IMR-90 (cell line): ENCODE measurements at regions not wholly inside any gene's neighbourhood (a gene's known extent, or its start where the extent isn't known, plus 50 kb on each side); places are given as distances from the start of the nearest gene placed in this dataset.

Experiments
- ATAC-seq: fragments of 200-7000 bp; cut with Tn5 transposase; 2 replicates; pipeline ENCODE4 v1.9.1; 2020; ENCODE audit warnings: low read depth, mild to moderate bottlenecking, moderate library complexity
- BruUV-seq: library from RNA; stranded (reverse); fragments of 400-500 nt; replicated peaks from 2 replicates; lab custom pipeline; 2021; lab: Mats Ljungman, UMichigan
- CTCF ChIA-PET: fragments of 300-600 bp; formaldehyde crosslinking; extraction: SDS; loops from one replicate; lab custom pipeline; 2021; ENCODE audit warnings: antibody characterized with exemption; lab: Yijun Ruan, JAX
- POLR2A ChIA-PET: fragments of 300-600 bp; sonication (Branson Sonifier 250); formaldehyde crosslinking; loops from one replicate; lab custom pipeline; 2022; ENCODE audit warnings: antibody characterized with exemption; ENCODE audit not compliant: unreplicated experiment; lab: Charles Lee
- DNase-seq: peaks from one replicate; pipeline ENCODE4 v3.0.0; 2013
- H2AFZ ChIP-seq: replicated peaks from 2 replicates; pipeline ENCODE3; 2013; ENCODE audit warnings: low read length, mild to moderate bottlenecking; ENCODE audit not compliant: poor library complexity
- H2AK5ac ChIP-seq: 2 replicates; pipeline ENCODE4 v1.6.1; 2013; ENCODE audit warnings: low read depth, low read length, inconsistent platforms
- H2AK9ac ChIP-seq: replicated peaks from 2 replicates; pipeline ENCODE3; 2013; ENCODE audit warnings: mild to moderate bottlenecking, low read depth, low read length, moderate library complexity; ENCODE audit not compliant: poor library complexity
- H2BK120ac ChIP-seq: 2 replicates; pipeline ENCODE4 v1.6.1; 2013; ENCODE audit warnings: low read depth, low read length, inconsistent platforms
- H2BK15ac ChIP-seq: 3 replicates; pipeline ENCODE4 v1.6.1; 2013; ENCODE audit warnings: low read depth, low read length, inconsistent platforms
- H2BK20ac ChIP-seq: 2 replicates; pipeline ENCODE4 v1.6.1; 2013; ENCODE audit warnings: low read depth, mild to moderate bottlenecking, inconsistent platforms, low read length, moderate library complexity
- H2BK5ac ChIP-seq: 2 replicates; pipeline ENCODE4 v1.6.1; 2013; ENCODE audit warnings: mild to moderate bottlenecking, low read depth, low read length, inconsistent platforms; ENCODE audit not compliant: poor library complexity, severe bottlenecking
- H3K14ac ChIP-seq: replicated peaks from 2 replicates; pipeline ENCODE4 v1.6.1; 2013; ENCODE audit warnings: low read depth, low read length, inconsistent platforms
- H3K18ac ChIP-seq: 2 replicates; pipeline ENCODE4 v1.6.1; 2013; ENCODE audit warnings: low read depth, low read length, control low read depth
- H3K23ac ChIP-seq: 2 replicates; pipeline ENCODE4 v1.6.1; 2013; ENCODE audit warnings: low read depth, low read length, inconsistent platforms
- H3K27ac ChIP-seq: 2 replicates; pipeline ENCODE4 v1.5.1; 2013; ENCODE audit warnings: mild to moderate bottlenecking, control low read depth, low read length; ENCODE audit not compliant: insufficient read depth
- H3K27me3 ChIP-seq: 2 replicates; pipeline ENCODE4 v1.6.1; 2013; ENCODE audit warnings: low read length; ENCODE audit not compliant: control insufficient read depth, insufficient read depth
- H3K36me3 ChIP-seq: 2 replicates; pipeline ENCODE4 v1.6.1; 2013; ENCODE audit warnings: low read length, mixed read lengths; ENCODE audit not compliant: control insufficient read depth, insufficient read depth
- H3K4ac ChIP-seq: 2 replicates; pipeline ENCODE4 v1.6.1; 2013; ENCODE audit warnings: low read depth, low read length, inconsistent platforms
- H3K4me1 ChIP-seq: 2 replicates; pipeline ENCODE4 v1.6.1; 2013; ENCODE audit warnings: low read length, mixed read lengths; ENCODE audit not compliant: control insufficient read depth, insufficient read depth
- H3K4me2 ChIP-seq: 2 replicates; pipeline ENCODE4 v1.6.1; 2013; ENCODE audit warnings: low read depth, mild to moderate bottlenecking, control low read depth, low read length, moderate library complexity
- H3K4me3 ChIP-seq: 2 replicates; pipeline ENCODE4 v1.5.1; 2013; ENCODE audit warnings: low read depth, mild to moderate bottlenecking, control low read depth, low read length, moderate library complexity; ENCODE audit not compliant: insufficient read depth
- H3K56ac ChIP-seq: 2 replicates; pipeline ENCODE4 v1.6.1; 2013; ENCODE audit warnings: low read length, inconsistent platforms; ENCODE audit not compliant: insufficient read depth; ENCODE audit errors: extremely low read depth
- H3K79me1 ChIP-seq, 2 experiments: 2 replicates each; pipeline ENCODE4 v1.6.1; 2013; ENCODE audit warnings: low read length in 2 of 2, inconsistent platforms in 1 of 2, low read depth in 1 of 2
- H3K9ac ChIP-seq: 2 replicates; pipeline ENCODE4 v1.6.1; 2013; ENCODE audit warnings: low read depth, low read length, control low read depth
- H3K9me1 ChIP-seq: 2 replicates; pipeline ENCODE4 v1.6.1; 2013; ENCODE audit warnings: low read length, inconsistent platforms; ENCODE audit not compliant: insufficient read depth
- H3K9me3 ChIP-seq: 2 replicates; pipeline ENCODE4 v1.6.1; 2013; ENCODE audit warnings: low read length; ENCODE audit not compliant: control insufficient read depth, insufficient read depth
- H4K20me1 ChIP-seq: 2 replicates; pipeline ENCODE4 v1.6.1; 2013; ENCODE audit warnings: low read length, inconsistent platforms; ENCODE audit not compliant: insufficient read depth
- H4K5ac ChIP-seq: 2 replicates; pipeline ENCODE4 v1.6.1; 2013; ENCODE audit warnings: mild to moderate bottlenecking, low read depth, low read length, control low read depth
- H4K8ac ChIP-seq, 2 experiments: 2 replicates each; pipeline ENCODE4 v1.6.1; 2013; ENCODE audit warnings: low read depth in 2 of 2, low read length in 2 of 2, control low read depth in 1 of 2, inconsistent platforms in 1 of 2
- H4K91ac ChIP-seq: 2 replicates; pipeline ENCODE4 v1.6.1; 2013; ENCODE audit warnings: low read depth, low read length, inconsistent platforms; ENCODE audit not compliant: insufficient read depth
- BHLHE40 ChIP-seq: fragments of 150-350 bp; IDR thresholded peaks from 2 replicates; pipeline ENCODE4 v1.6.1; 2016; ENCODE audit warnings: mild to moderate bottlenecking, low read depth, low read length
- CEBPB ChIP-seq: IDR thresholded peaks from 2 replicates; pipeline ENCODE4 v1.6.1; 2012; ENCODE audit warnings: low read depth, low read length, improper control_type of control experiment
- CHD1 ChIP-seq: IDR thresholded peaks from 2 replicates; pipeline ENCODE4 v1.6.1; 2012; ENCODE audit warnings: low read depth, low read length, improper control_type of control experiment
- FOS ChIP-seq: fragments of 150-350 bp; IDR thresholded peaks from 2 replicates; pipeline ENCODE4 v1.6.1; 2016; ENCODE audit warnings: low read depth, low read length
- MAFK ChIP-seq: IDR thresholded peaks from 2 replicates; pipeline ENCODE4 v1.6.1; 2012; ENCODE audit warnings: low read depth, low read length, improper control_type of control experiment
- MAZ ChIP-seq: IDR thresholded peaks from 2 replicates; pipeline ENCODE4 v1.6.1; 2012; ENCODE audit warnings: low read depth, mild to moderate bottlenecking, low read length, improper control_type of control experiment, moderate library complexity, borderline replicate concordance
- MXI1 ChIP-seq: IDR thresholded peaks from 2 replicates; pipeline ENCODE4 v1.6.1; 2012; ENCODE audit warnings: low read depth, mild to moderate bottlenecking, low read length, moderate library complexity, borderline replicate concordance
- NFE2L2 ChIP-seq: fragments of 150-350 bp; IDR thresholded peaks from 2 replicates; pipeline ENCODE4 v1.6.1; 2016; ENCODE audit warnings: low read depth, mild to moderate bottlenecking, low read length
- POLR2A ChIP-seq: IDR thresholded peaks from 2 replicates; pipeline ENCODE4 v1.6.1; 2012; ENCODE audit warnings: mild to moderate bottlenecking, low read depth, low read length
- RAD21 ChIP-seq: IDR thresholded peaks from 2 replicates; pipeline ENCODE4 v1.6.1; 2012; ENCODE audit warnings: low read length, improper control_type of control experiment
- RCOR1 ChIP-seq: IDR thresholded peaks from 2 replicates; pipeline ENCODE4 v1.6.1; 2012; ENCODE audit warnings: mild to moderate bottlenecking, low read length, improper control_type of control experiment; ENCODE audit not compliant: insufficient replicate concordance
- RFX5 ChIP-seq: IDR thresholded peaks from 2 replicates; pipeline ENCODE4 v1.8.0; 2012; ENCODE audit warnings: low read depth, mild to moderate bottlenecking, low read length, moderate library complexity
- SMC3 ChIP-seq: fragments of 150-350 bp; IDR thresholded peaks from 2 replicates; pipeline ENCODE4 v1.6.1; 2016; ENCODE audit warnings: low read depth, mild to moderate bottlenecking, antibody characterized with exemption, low read length, moderate library complexity
- WGBS, 2 experiments: methylation state at CpG; one replicate each; pipeline versions ENCODE4 v1.1.5 to v1.1.7; 2013; ENCODE audit warnings: missing lambda C conversion rate in 2 of 2; ENCODE audit not compliant: insufficient read length in 1 of 2; ENCODE audit errors: extremely low coverage in 2 of 2; 5-methylcytosine and 5-hydroxymethylcytosine counted together
- dilution Hi-C: fragments of 300-500 bp; cut with HindIII; formaldehyde crosslinking; loops from one replicate; pipeline ENCODE4 v1.14.3; 2018; ENCODE audit warnings: low sequenced_read_pairs; ENCODE audit not compliant: unreplicated experiment
- in situ Hi-C: fragments of 300-500 bp; cut with MboI; formaldehyde crosslinking; loops from 3 replicates; pipeline ENCODE4 v1.14.3; 2019; ENCODE audit warnings: low sequenced_read_pairs, inconsistent platforms, mixed read lengths
- intact Hi-C: fragments of 100-400 bp; cut with micrococcal nuclease; formaldehyde crosslinking; loops from 2 replicates; pipeline ENCODE4 v1.10.0; 2022
- TF ChIP-seq, protein P1 (sequence below): fragments of 150-350 bp; IDR thresholded peaks from 2 replicates; pipeline ENCODE4 v1.6.1; 2017; ENCODE audit warnings: mild to moderate bottlenecking, antibody characterized with exemption, low read length, low read depth
- TF ChIP-seq, protein P2 (sequence below): conservative IDR thresholded peaks from 2 replicates; pipeline ENCODE4 v1.5.1; 2012; ENCODE audit warnings: mild to moderate bottlenecking, low read depth, low read length, improper control_type of control experiment
- TF ChIP-seq, protein P3 (sequence below): fragments of 150-350 bp; IDR thresholded peaks from 2 replicates; pipeline ENCODE4 v1.6.1; 2016; ENCODE audit warnings: low read depth, mild to moderate bottlenecking, low read length, moderate library complexity, borderline replicate concordance

DNA sequence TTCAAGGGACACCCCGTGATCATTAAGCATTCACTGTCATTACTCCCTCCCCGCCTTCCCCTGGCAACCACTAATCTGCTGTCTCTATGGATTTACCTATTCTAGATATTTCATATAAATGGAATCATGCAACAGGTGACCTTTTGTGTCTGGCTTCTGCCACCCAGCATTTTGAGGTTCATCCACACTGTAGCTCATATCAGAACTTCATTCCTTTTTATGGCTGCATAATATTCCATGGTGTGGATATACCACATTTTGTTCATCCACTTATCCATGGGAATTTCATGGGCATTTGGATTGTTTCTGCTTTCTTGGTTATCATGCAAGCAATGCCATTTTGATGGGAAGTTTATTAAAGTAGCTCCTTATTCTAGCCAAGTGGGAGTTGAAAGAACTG lies 184.2 kb upstream of the VASH1 start:
- H2BK15ac ChIP-seq, result no peak overlapping the region
- no peak overlapping the region for H2AK5ac ChIP-seq
- no peak overlapping the region for H3K4me3 ChIP-seq
- no peak overlapping the region for H3K4me2 ChIP-seq
- no peak overlapping the region for H4K5ac ChIP-seq
- no peak for ATAC-seq
- no peak overlapping the region for H2AFZ ChIP-seq
- H3K4me1 ChIP-seq, result no peaks in the 10 kb centered on the region
- H2BK20ac ChIP-seq, result no peak overlapping the region
- no peak overlapping the region for H3K18ac ChIP-seq
- no peak overlapping the region for H4K91ac ChIP-seq
- no peaks in the 10 kb centered on the region for H3K9me3 ChIP-seq
- no peak overlapping the region for H3K4ac ChIP-seq
- no peaks in the 10 kb centered on the region for H3K9me1 ChIP-seq
- no peak overlapping the region for H2BK5ac ChIP-seq
- in situ Hi-C loops, result no loop called here
- dilution Hi-C loops, result no loop called here
- H3K27me3 ChIP-seq, result no peaks in the 10 kb centered on the region
- H3K27ac ChIP-seq, result no peak overlapping the region
- H3K9ac ChIP-seq, result no peak overlapping the region
- BruUV-seq, result no TSS peak
- H3K79me1 ChIP-seq, result no peaks in the 10 kb centered on the region
- no peak overlapping the region for H3K23ac ChIP-seq
- POLR2A ChIA-PET, result no interaction called here
- no peak overlapping the region for H3K14ac ChIP-seq
- H3K36me3 ChIP-seq, result no peaks in the 10 kb centered on the region
- no peak overlapping the region for H2AK9ac ChIP-seq
- TF ChIP-seq CEBPB (no peak), SMC3 (no peak), NFE2L2 (no peak), RAD21 (no peak), FOS (no peak), CHD1 (no peak), RFX5 (no peak), MAZ (no peak), BHLHE40 (no peak), RCOR1 (no peak), MAFK (no peak), MXI1 (no peak), POLR2A (no peak)
- TF ChIP-seq, protein P1, sequence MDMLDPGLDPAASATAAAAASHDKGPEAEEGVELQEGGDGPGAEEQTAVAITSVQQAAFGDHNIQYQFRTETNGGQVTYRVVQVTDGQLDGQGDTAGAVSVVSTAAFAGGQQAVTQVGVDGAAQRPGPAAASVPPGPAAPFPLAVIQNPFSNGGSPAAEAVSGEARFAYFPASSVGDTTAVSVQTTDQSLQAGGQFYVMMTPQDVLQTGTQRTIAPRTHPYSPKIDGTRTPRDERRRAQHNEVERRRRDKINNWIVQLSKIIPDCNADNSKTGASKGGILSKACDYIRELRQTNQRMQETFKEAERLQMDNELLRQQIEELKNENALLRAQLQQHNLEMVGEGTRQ, result no peak
- TF ChIP-seq, protein P2, sequence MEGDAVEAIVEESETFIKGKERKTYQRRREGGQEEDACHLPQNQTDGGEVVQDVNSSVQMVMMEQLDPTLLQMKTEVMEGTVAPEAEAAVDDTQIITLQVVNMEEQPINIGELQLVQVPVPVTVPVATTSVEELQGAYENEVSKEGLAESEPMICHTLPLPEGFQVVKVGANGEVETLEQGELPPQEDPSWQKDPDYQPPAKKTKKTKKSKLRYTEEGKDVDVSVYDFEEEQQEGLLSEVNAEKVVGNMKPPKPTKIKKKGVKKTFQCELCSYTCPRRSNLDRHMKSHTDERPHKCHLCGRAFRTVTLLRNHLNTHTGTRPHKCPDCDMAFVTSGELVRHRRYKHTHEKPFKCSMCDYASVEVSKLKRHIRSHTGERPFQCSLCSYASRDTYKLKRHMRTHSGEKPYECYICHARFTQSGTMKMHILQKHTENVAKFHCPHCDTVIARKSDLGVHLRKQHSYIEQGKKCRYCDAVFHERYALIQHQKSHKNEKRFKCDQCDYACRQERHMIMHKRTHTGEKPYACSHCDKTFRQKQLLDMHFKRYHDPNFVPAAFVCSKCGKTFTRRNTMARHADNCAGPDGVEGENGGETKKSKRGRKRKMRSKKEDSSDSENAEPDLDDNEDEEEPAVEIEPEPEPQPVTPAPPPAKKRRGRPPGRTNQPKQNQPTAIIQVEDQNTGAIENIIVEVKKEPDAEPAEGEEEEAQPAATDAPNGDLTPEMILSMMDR, result no peak
- TF ChIP-seq, protein P3, sequence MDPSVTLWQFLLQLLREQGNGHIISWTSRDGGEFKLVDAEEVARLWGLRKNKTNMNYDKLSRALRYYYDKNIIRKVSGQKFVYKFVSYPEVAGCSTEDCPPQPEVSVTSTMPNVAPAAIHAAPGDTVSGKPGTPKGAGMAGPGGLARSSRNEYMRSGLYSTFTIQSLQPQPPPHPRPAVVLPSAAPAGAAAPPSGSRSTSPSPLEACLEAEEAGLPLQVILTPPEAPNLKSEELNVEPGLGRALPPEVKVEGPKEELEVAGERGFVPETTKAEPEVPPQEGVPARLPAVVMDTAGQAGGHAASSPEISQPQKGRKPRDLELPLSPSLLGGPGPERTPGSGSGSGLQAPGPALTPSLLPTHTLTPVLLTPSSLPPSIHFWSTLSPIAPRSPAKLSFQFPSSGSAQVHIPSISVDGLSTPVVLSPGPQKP, result no peak
- no peak for DNase-seq
- WGBS, 2 experiments, result no CpG with 5 or more reads among the region's 2 CpGs
- H4K8ac ChIP-seq, result no peak overlapping the region
- no peaks in the 10 kb centered on the region for H4K20me1 ChIP-seq
- H2BK120ac ChIP-seq, result no peak overlapping the region
- CTCF ChIA-PET, result no interaction called here
- H3K56ac ChIP-seq, result no peak overlapping the region
- intact Hi-C loops, result no loop called here
